ENCODE measurements at regions not wholly inside any gene's neighbourhood (a gene's known extent, or its start where the extent isn't known, plus 50 kb on each side); places are given as distances from the start of the nearest gene placed in this dataset.

DNA sequence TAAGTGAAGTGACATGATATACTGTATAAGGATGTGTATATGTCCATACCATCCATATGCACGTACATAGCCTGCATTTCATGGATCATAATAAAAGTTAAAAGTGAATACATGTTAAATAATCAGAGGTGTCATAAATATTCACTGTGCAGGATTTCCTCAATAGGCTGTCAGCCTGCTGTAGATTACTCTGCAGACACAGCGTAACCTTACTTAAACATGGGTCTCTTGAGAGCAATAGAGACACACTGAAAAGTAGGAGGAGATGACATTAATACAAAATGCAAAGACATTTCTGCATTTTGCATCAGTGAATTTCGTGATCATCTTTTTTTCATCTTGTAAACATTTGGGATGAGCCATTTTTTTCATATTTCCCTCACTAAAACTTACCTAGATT, 955.2 kb upstream of the DIAPH2 start:
- TF ChIP-seq POLR2A (IDR thresholded peaks at IDR 0.05), result no peak
- TF ChIP-seq, protein P1, sequence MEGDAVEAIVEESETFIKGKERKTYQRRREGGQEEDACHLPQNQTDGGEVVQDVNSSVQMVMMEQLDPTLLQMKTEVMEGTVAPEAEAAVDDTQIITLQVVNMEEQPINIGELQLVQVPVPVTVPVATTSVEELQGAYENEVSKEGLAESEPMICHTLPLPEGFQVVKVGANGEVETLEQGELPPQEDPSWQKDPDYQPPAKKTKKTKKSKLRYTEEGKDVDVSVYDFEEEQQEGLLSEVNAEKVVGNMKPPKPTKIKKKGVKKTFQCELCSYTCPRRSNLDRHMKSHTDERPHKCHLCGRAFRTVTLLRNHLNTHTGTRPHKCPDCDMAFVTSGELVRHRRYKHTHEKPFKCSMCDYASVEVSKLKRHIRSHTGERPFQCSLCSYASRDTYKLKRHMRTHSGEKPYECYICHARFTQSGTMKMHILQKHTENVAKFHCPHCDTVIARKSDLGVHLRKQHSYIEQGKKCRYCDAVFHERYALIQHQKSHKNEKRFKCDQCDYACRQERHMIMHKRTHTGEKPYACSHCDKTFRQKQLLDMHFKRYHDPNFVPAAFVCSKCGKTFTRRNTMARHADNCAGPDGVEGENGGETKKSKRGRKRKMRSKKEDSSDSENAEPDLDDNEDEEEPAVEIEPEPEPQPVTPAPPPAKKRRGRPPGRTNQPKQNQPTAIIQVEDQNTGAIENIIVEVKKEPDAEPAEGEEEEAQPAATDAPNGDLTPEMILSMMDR (IDR thresholded peaks at IDR 0.05 in 8 of 11, conservative IDR thresholded peaks at IDR 0.05 in 3 of 11), result no peak

Measured in spleen (tissue), 7 donors.